GM12878 (cell line): ENCODE measurements at regions not wholly inside any gene's neighbourhood (a gene's known extent, or its start where the extent isn't known, plus 50 kb on each side); places are given as distances from the start of the nearest gene placed in this dataset.

Source experiments
- ATAC-seq: fragments of 200-7000 bp; cut with Tn5 transposase; 3 replicates; pipeline ENCODE4 v1.9.1; 2020; ENCODE audit warnings: mild to moderate bottlenecking, moderate library complexity
- BruUV-seq: library from RNA; stranded (reverse); fragments of 400-500 nt; replicated peaks from 2 replicates; lab custom pipeline; 2021; lab: Mats Ljungman, UMichigan
- CTCF ChIA-PET: fragments of 300-600 bp; sonication (Branson Sonifier 250); formaldehyde crosslinking; extraction: SDS; loops from one replicate; lab custom pipeline; 2021; ENCODE audit warnings: inconsistent platforms; lab: Yijun Ruan, JAX
- POLR2A ChIA-PET: fragments of 350-600 bp; formaldehyde crosslinking; extraction: SDS; loops from one replicate; lab custom pipeline; 2021; ENCODE audit warnings: inconsistent platforms; lab: Charles Lee
- RAD21 ChIA-PET: fragments of 300-600 bp; sonication (Branson Sonifier 250); formaldehyde crosslinking; loops from one replicate; lab custom pipeline; 2023; ENCODE audit warnings: antibody characterized with exemption; ENCODE audit not compliant: unreplicated experiment; lab: Charles Lee
- SMC1A ChIA-PET: fragments of 300-600 bp; sonication (Branson Sonifier 250); formaldehyde crosslinking; loops from one replicate; lab custom pipeline; 2023; ENCODE audit not compliant: unreplicated experiment, uncharacterized antibody; lab: Charles Lee
- DNase-seq: peaks from one replicate; pipeline ENCODE4 v3.0.0-alpha.2; 2011; ENCODE audit warnings: low read depth, low spot score
- FAIRE-seq: peaks from 3 replicates; lab custom pipeline; 2011; peaks lifted over from hg19 to GRCh38; lab: Jason Lieb, UNC
- H2AFZ ChIP-seq: 2 replicates; pipeline ENCODE4 v1.6.0; 2011; ENCODE audit warnings: low read depth, low read length, control low read depth; ENCODE audit not compliant: control insufficient read depth
- H3K27ac ChIP-seq: 2 replicates; pipeline ENCODE4 v1.5.1; 2011; ENCODE audit warnings: control low read depth; ENCODE audit not compliant: control insufficient read depth, insufficient read depth
- H3K27me3 ChIP-seq, 2 experiments: replicated peaks in 1 of 2; 2 replicates each; pipeline versions ENCODE4 v1.6.0 to v1.6.1; 2011; ENCODE audit warnings: low read length in 1 of 2; ENCODE audit not compliant: control insufficient read depth in 2 of 2, insufficient read depth in 2 of 2
- H3K36me3 ChIP-seq, 2 experiments: 2 replicates each; pipeline ENCODE4 v1.5.1; 2011; ENCODE audit warnings: low read length in 1 of 2; ENCODE audit not compliant: control insufficient read depth in 2 of 2, insufficient read depth in 2 of 2
- H3K4me1 ChIP-seq: 2 replicates; pipeline ENCODE4 v1.6.1; 2011; ENCODE audit warnings: mild to moderate bottlenecking, low read length, moderate library complexity, mixed read lengths; ENCODE audit not compliant: control insufficient read depth, insufficient read depth
- H3K4me2 ChIP-seq: 2 replicates; pipeline ENCODE4 v1.6.0; 2011; ENCODE audit warnings: control low read depth; ENCODE audit not compliant: control insufficient read depth, insufficient read depth
- H3K4me3 ChIP-seq: fragments of 200-600 bp; sonication (generic); 2 replicates; pipeline ENCODE4 v1.5.1; 2016
- H3K79me2 ChIP-seq: 2 replicates; pipeline ENCODE4 v1.6.0; 2011; ENCODE audit warnings: low read length; ENCODE audit not compliant: control insufficient read depth, insufficient read depth
- H3K9ac ChIP-seq: 2 replicates; pipeline ENCODE4 v1.8.0; 2011; ENCODE audit warnings: low read length, control low read depth, mixed read lengths; ENCODE audit not compliant: control insufficient read depth, insufficient read depth
- H3K9me3 ChIP-seq: replicated peaks from 3 replicates; pipeline ENCODE4 v1.5.1; 2011; ENCODE audit warnings: mild to moderate bottlenecking, low read length; ENCODE audit not compliant: control insufficient read depth, insufficient read depth
- H4K20me1 ChIP-seq: 2 replicates; pipeline ENCODE4 v1.6.0; 2011; ENCODE audit not compliant: control insufficient read depth, insufficient read depth
- BACH1 ChIP-seq: fragments of 450-650 bp; IDR thresholded peaks from 2 replicates; pipeline ENCODE4 v1.6.1; 2017; ENCODE audit warnings: mild to moderate bottlenecking, borderline replicate concordance
- BMI1 ChIP-seq: fragments of 450-650 bp; IDR thresholded peaks from 2 replicates; pipeline ENCODE4 v1.6.1; 2016; ENCODE audit warnings: mild to moderate bottlenecking, moderate library complexity, borderline replicate concordance
- GABPA ChIP-seq: IDR thresholded peaks from 2 replicates; pipeline ENCODE4 v1.6.1; 2014; ENCODE audit warnings: antibody characterized with exemption, low read depth, mild to moderate bottlenecking, inconsistent platforms
- GATAD2B ChIP-seq: fragments of 450-650 bp; conservative IDR thresholded peaks from 2 replicates; pipeline ENCODE4 v1.6.1; 2017; ENCODE audit warnings: low read depth, mild to moderate bottlenecking, moderate library complexity
- IKZF2 ChIP-seq, 2 experiments: fragments of 450-650 bp; IDR thresholded peaks; 2 replicates each; pipeline ENCODE4 v1.6.1; 2017; ENCODE audit warnings: mild to moderate bottlenecking in 2 of 2, moderate library complexity in 2 of 2
- NBN ChIP-seq: fragments of 450-650 bp; IDR thresholded peaks from 2 replicates; pipeline ENCODE4 v1.6.1; 2016
- RELA ChIP-seq: fragments of 450-650 bp; IDR thresholded peaks from 2 replicates; pipeline ENCODE4 v1.8.0; 2014; ENCODE audit warnings: borderline replicate concordance; ENCODE audit not compliant: partially characterized antibody
- STAT1 ChIP-seq: fragments of 450-650 bp; conservative IDR thresholded peaks from 2 replicates; pipeline ENCODE4 v1.6.1; 2014; ENCODE audit warnings: antibody characterized with exemption, mild to moderate bottlenecking
- WGBS: methylation state at CpG from one replicate; pipeline ENCODE4 v1.1.6; 2016; ENCODE audit warnings: low lambda C conversion rate; ENCODE audit not compliant: insufficient replicate concordance, insufficient coverage; ENCODE audit errors: missing lambda C conversion rate; 5-methylcytosine and 5-hydroxymethylcytosine counted together
- in situ Hi-C: fragments of 300-500 bp; cut with MboI; formaldehyde crosslinking; loops from 9 replicates; pipeline ENCODE4 v1.14.3; 2018; ENCODE audit warnings: mixed read lengths
- intact Hi-C: fragments of 100-400 bp; cut with micrococcal nuclease; formaldehyde crosslinking; loops from one replicate; pipeline ENCODE4 v1.14.2; 2022; ENCODE audit not compliant: unreplicated experiment
- TF ChIP-seq, protein P1 (sequence below): fragments of 450-650 bp; IDR thresholded peaks from 2 replicates; pipeline ENCODE4 v1.6.1; 2017; ENCODE audit warnings: low read depth, mild to moderate bottlenecking, moderate library complexity
- TF ChIP-seq, protein P2 (sequence below): IDR thresholded peaks from 2 replicates; pipeline ENCODE4 v1.6.1; 2012; ENCODE audit warnings: low read length, inconsistent platforms
- TF ChIP-seq, protein P3 (sequence below): fragments of 450-650 bp; formaldehyde crosslinking; IDR thresholded peaks from 2 replicates; pipeline ENCODE4 v1.4.0; 2020; ENCODE audit warnings: mild to moderate bottlenecking, moderate library complexity
- TF ChIP-seq, protein P4 (sequence below): fragments of 450-650 bp; IDR thresholded peaks from 2 replicates; pipeline ENCODE4 v1.6.1; 2017; ENCODE audit warnings: mild to moderate bottlenecking
- TF ChIP-seq, protein P5 (sequence below): IDR thresholded peaks from 2 replicates; pipeline ENCODE4 v1.6.1; 2012; ENCODE audit warnings: mild to moderate bottlenecking, low read depth, low read length

DNA sequence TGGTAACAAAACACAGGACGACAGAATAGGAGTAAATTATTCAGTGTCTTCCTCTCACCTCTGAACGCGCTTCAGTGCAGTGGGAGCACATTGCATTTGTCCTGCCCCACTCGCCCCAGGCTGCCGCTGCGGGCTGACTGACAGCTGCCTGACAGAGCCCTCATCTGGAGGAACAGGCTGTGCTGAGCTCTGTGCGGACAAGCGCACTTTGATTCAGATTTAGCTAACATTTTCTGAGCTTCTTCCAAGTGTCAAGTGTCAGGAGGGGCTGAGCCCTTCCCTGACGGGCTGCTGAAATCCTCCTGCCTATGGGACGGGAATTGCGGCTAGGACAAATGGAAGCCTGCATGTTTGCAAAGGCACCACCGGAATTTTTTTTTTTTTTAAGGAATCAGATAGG, 383.0 kb upstream of the CDH4 start:
- ChIA-PET CTCF (no interaction called here), SMC1A (no interaction called here), RAD21 (no interaction called here), POLR2A (no interaction called here)
- in situ Hi-C loops (no loop called here), intact Hi-C loops (no loop called here)
- Histone ChIP-seq H4K20me1 (no peaks in the 10 kb centered on the region), H2AFZ (no peak overlapping the region), H3K4me3 (no peak overlapping the region), H3K9ac (no peak overlapping the region), H3K27ac (no peak overlapping the region), H3K9me3 (no peaks in the 10 kb centered on the region; the same call in 2 of the 3 replicates), H3K4me2 (no peak overlapping the region), H3K4me1 (no peaks in the 10 kb centered on the region), H3K36me3 (no peaks in the 10 kb centered on the region), H3K27me3 (no peaks in the 10 kb centered on the region), H3K79me2 (no peaks in the 10 kb centered on the region)
- no peak for ATAC-seq
- FAIRE-seq, result no peak
- no TSS peak for BruUV-seq
- DNase-seq, result no peak
- 52% methylated on average over 12 of the region's 12 CpGs for WGBS
- TF ChIP-seq GATAD2B, result no peak
- TF ChIP-seq BACH1, result no peak
- TF ChIP-seq, protein P1, sequence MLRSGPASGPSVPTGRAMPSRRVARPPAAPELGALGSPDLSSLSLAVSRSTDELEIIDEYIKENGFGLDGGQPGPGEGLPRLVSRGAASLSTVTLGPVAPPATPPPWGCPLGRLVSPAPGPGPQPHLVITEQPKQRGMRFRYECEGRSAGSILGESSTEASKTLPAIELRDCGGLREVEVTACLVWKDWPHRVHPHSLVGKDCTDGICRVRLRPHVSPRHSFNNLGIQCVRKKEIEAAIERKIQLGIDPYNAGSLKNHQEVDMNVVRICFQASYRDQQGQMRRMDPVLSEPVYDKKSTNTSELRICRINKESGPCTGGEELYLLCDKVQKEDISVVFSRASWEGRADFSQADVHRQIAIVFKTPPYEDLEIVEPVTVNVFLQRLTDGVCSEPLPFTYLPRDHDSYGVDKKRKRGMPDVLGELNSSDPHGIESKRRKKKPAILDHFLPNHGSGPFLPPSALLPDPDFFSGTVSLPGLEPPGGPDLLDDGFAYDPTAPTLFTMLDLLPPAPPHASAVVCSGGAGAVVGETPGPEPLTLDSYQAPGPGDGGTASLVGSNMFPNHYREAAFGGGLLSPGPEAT, result no peak
- TF ChIP-seq RELA, result no peak
- no peak for TF ChIP-seq NBN
- TF ChIP-seq, protein P2, sequence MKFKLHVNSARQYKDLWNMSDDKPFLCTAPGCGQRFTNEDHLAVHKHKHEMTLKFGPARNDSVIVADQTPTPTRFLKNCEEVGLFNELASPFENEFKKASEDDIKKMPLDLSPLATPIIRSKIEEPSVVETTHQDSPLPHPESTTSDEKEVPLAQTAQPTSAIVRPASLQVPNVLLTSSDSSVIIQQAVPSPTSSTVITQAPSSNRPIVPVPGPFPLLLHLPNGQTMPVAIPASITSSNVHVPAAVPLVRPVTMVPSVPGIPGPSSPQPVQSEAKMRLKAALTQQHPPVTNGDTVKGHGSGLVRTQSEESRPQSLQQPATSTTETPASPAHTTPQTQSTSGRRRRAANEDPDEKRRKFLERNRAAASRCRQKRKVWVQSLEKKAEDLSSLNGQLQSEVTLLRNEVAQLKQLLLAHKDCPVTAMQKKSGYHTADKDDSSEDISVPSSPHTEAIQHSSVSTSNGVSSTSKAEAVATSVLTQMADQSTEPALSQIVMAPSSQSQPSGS, result no peak
- TF ChIP-seq, protein P3, sequence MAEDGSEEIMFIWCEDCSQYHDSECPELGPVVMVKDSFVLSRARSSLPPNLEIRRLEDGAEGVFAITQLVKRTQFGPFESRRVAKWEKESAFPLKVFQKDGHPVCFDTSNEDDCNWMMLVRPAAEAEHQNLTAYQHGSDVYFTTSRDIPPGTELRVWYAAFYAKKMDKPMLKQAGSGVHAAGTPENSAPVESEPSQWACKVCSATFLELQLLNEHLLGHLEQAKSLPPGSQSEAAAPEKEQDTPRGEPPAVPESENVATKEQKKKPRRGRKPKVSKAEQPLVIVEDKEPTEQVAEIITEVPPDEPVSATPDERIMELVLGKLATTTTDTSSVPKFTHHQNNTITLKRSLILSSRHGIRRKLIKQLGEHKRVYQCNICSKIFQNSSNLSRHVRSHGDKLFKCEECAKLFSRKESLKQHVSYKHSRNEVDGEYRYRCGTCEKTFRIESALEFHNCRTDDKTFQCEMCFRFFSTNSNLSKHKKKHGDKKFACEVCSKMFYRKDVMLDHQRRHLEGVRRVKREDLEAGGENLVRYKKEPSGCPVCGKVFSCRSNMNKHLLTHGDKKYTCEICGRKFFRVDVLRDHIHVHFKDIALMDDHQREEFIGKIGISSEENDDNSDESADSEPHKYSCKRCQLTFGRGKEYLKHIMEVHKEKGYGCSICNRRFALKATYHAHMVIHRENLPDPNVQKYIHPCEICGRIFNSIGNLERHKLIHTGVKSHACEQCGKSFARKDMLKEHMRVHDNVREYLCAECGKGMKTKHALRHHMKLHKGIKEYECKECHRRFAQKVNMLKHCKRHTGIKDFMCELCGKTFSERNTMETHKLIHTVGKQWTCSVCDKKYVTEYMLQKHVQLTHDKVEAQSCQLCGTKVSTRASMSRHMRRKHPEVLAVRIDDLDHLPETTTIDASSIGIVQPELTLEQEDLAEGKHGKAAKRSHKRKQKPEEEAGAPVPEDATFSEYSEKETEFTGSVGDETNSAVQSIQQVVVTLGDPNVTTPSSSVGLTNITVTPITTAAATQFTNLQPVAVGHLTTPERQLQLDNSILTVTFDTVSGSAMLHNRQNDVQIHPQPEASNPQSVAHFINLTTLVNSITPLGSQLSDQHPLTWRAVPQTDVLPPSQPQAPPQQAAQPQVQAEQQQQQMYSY (CRISPR knock-in tag), result no peak
- TF ChIP-seq GABPA, result no peak
- TF ChIP-seq, protein P4, sequence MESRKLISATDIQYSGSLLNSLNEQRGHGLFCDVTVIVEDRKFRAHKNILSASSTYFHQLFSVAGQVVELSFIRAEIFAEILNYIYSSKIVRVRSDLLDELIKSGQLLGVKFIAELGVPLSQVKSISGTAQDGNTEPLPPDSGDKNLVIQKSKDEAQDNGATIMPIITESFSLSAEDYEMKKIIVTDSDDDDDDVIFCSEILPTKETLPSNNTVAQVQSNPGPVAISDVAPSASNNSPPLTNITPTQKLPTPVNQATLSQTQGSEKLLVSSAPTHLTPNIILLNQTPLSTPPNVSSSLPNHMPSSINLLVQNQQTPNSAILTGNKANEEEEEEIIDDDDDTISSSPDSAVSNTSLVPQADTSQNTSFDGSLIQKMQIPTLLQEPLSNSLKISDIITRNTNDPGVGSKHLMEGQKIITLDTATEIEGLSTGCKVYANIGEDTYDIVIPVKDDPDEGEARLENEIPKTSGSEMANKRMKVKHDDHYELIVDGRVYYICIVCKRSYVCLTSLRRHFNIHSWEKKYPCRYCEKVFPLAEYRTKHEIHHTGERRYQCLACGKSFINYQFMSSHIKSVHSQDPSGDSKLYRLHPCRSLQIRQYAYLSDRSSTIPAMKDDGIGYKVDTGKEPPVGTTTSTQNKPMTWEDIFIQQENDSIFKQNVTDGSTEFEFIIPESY, result no peak
- no peak for TF ChIP-seq BMI1
- no peak for TF ChIP-seq STAT1
- TF ChIP-seq IKZF2 (IDR thresholded peaks at IDR 0.05), result no peak
- TF ChIP-seq, protein P5, sequence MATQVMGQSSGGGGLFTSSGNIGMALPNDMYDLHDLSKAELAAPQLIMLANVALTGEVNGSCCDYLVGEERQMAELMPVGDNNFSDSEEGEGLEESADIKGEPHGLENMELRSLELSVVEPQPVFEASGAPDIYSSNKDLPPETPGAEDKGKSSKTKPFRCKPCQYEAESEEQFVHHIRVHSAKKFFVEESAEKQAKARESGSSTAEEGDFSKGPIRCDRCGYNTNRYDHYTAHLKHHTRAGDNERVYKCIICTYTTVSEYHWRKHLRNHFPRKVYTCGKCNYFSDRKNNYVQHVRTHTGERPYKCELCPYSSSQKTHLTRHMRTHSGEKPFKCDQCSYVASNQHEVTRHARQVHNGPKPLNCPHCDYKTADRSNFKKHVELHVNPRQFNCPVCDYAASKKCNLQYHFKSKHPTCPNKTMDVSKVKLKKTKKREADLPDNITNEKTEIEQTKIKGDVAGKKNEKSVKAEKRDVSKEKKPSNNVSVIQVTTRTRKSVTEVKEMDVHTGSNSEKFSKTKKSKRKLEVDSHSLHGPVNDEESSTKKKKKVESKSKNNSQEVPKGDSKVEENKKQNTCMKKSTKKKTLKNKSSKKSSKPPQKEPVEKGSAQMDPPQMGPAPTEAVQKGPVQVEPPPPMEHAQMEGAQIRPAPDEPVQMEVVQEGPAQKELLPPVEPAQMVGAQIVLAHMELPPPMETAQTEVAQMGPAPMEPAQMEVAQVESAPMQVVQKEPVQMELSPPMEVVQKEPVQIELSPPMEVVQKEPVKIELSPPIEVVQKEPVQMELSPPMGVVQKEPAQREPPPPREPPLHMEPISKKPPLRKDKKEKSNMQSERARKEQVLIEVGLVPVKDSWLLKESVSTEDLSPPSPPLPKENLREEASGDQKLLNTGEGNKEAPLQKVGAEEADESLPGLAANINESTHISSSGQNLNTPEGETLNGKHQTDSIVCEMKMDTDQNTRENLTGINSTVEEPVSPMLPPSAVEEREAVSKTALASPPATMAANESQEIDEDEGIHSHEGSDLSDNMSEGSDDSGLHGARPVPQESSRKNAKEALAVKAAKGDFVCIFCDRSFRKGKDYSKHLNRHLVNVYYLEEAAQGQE, result no peak
